Naive thymus-derived CD4-positive, alpha-beta T cell (primary cell): ENCODE measurements at regions not wholly inside any gene's neighbourhood (a gene's known extent, or its start where the extent isn't known, plus 50 kb on each side); places are given as distances from the start of the nearest gene placed in this dataset.

Source experiments
- ATAC-seq: fragments of 150-1000 bp; cut with Tn5 transposase; 2 replicates; pipeline ENCODE4 v1.10.0; 2021; ENCODE audit warnings: mild to moderate bottlenecking, moderate library complexity
- CTCF ChIA-PET: fragments of 350-600 bp; sonication (Branson Sonifier 250); formaldehyde crosslinking; loops from one replicate; lab custom pipeline; 2021; ENCODE audit warnings: antibody characterized with exemption; lab: Charles Lee
- POLR2A ChIA-PET: fragments of 350-600 bp; sonication (Branson Sonifier 250); formaldehyde crosslinking; loops from one replicate; lab custom pipeline; 2021; ENCODE audit warnings: antibody characterized with exemption, inconsistent platforms; lab: Charles Lee
- DNase-seq, 9 donors: peaks; one replicate each; pipeline versions ENCODE4 v3.0.0 to v3.0.0-alpha.2; 2020 to 2022; ENCODE audit warnings: mixed read lengths in 1 of 9
- H3K27ac ChIP-seq: one replicate; pipeline ENCODE4 v1.7.0; 2013; ENCODE audit warnings: mild to moderate bottlenecking, low read depth, low read length, moderate library complexity
- H3K27me3 ChIP-seq, 2 donors: one replicate each; pipeline ENCODE4 v1.7.0; 2013; ENCODE audit warnings: low read length in 2 of 2, mild to moderate bottlenecking in 2 of 2, moderate library complexity in 2 of 2; ENCODE audit not compliant: control insufficient read depth in 2 of 2, insufficient read depth in 2 of 2
- H3K36me3 ChIP-seq, 3 experiments: 1 replicate in 2 of 3; 2 replicates in 1 of 3; pipeline ENCODE4 v1.7.0; 2013; ENCODE audit warnings: low read length in 3 of 3, mild to moderate bottlenecking in 3 of 3, moderate library complexity in 1 of 3; ENCODE audit not compliant: insufficient read depth in 3 of 3, control insufficient read depth in 2 of 3
- H3K4me1 ChIP-seq, 2 donors: one replicate each; pipeline ENCODE4 v1.7.0; 2013; ENCODE audit warnings: low read length in 2 of 2, mild to moderate bottlenecking in 2 of 2, moderate library complexity in 1 of 2; ENCODE audit not compliant: control insufficient read depth in 2 of 2, insufficient read depth in 2 of 2
- H3K4me3 ChIP-seq: 2 replicates; pipeline ENCODE4 v1.7.0; 2013; ENCODE audit warnings: mild to moderate bottlenecking, low read length
- H3K9me3 ChIP-seq, 3 experiments: 1 replicate in 2 of 3; 2 replicates in 1 of 3; pipeline ENCODE4 v1.7.0; 2013; ENCODE audit warnings: low read length in 3 of 3; ENCODE audit not compliant: control insufficient read depth in 2 of 3
- H3K27ac Mint-ChIP-seq, 9 donors: one replicate each; pipeline ENCODE4 v1.8.0; 2020 to 2022; ENCODE audit warnings: mixed read lengths in 9 of 9, mild to moderate bottlenecking in 8 of 9, moderate library complexity in 5 of 9, inconsistent platforms in 2 of 9
- H3K27me3 Mint-ChIP-seq, 5 donors: one replicate each; pipeline ENCODE4 v1.8.0; 2021 to 2022; ENCODE audit warnings: mixed read lengths in 5 of 5, mild to moderate bottlenecking in 1 of 5
- H3K36me3 Mint-ChIP-seq, 5 donors: one replicate each; pipeline ENCODE4 v1.8.0; 2020 to 2022; ENCODE audit warnings: mixed read lengths in 5 of 5, mild to moderate bottlenecking in 3 of 5, inconsistent platforms in 1 of 5
- H3K4me1 Mint-ChIP-seq, 7 donors: one replicate each; pipeline ENCODE4 v1.8.0; 2020 to 2022; ENCODE audit warnings: mixed read lengths in 7 of 7, mild to moderate bottlenecking in 3 of 7, inconsistent platforms in 1 of 7
- H3K4me3 Mint-ChIP-seq, 10 donors: one replicate each; pipeline ENCODE4 v1.8.0; 2020 to 2022; ENCODE audit warnings: mild to moderate bottlenecking in 10 of 10, mixed read lengths in 10 of 10, moderate library complexity in 6 of 10, inconsistent platforms in 2 of 10
- H3K9me3 Mint-ChIP-seq, 11 donors: one replicate each; pipeline ENCODE4 v1.8.0; 2020 to 2022; ENCODE audit warnings: mixed read lengths in 11 of 11, mild to moderate bottlenecking in 4 of 11, inconsistent platforms in 1 of 11, moderate library complexity in 1 of 11
- intact Hi-C, 2 donors: fragments of 100-400 bp; cut with micrococcal nuclease; formaldehyde crosslinking; loops; one replicate each; pipeline ENCODE4 v1.15.1; 2023

DNA sequence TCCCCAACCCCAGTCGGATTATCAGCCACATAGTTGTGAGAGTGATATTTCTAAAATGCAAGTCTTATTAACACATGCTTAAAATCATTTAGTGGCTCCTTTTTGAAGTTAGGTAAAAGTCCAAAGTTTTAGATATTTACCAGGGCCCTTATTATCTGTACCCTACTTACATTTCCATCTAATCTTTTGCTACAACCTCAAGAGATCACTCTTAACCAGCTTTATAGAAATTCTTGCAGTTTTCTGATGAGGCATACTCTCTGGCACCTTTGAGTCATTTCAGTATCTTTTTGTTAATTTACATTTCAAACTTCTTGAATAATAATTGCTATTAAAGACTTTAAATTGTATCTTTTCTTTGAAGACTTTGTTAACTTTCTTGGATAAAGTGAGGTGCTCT lies 453.3 kb downstream of the RFPL4B start:
- Mint-ChIP-seq H3K27ac (no peak overlapping the region), H3K27me3 (no peaks in the 10 kb centered on the region), H3K9me3 (peaks cover 0 to 23% (median 2%) of the 10 kb centered on the region in 11 donors), H3K4me1 (no peaks in the 10 kb centered on the region), H3K4me3 (no peak overlapping the region), H3K36me3 (no peaks in the 10 kb centered on the region)
- no peak overlapping the region for H3K27ac ChIP-seq
- no peaks in the 10 kb centered on the region for H3K9me3 ChIP-seq
- ATAC-seq (no peak), DNase-seq (no peak)
- ChIA-PET POLR2A (no interaction called here), CTCF (no interaction called here)
- H3K36me3 ChIP-seq: no peaks in the 10 kb centered on the region
- intact Hi-C loops: no loop called here
- H3K4me3 ChIP-seq: no peak overlapping the region
- H3K4me1 ChIP-seq: no peaks in the 10 kb centered on the region
- no peaks in the 10 kb centered on the region for H3K27me3 ChIP-seq

DNA sequence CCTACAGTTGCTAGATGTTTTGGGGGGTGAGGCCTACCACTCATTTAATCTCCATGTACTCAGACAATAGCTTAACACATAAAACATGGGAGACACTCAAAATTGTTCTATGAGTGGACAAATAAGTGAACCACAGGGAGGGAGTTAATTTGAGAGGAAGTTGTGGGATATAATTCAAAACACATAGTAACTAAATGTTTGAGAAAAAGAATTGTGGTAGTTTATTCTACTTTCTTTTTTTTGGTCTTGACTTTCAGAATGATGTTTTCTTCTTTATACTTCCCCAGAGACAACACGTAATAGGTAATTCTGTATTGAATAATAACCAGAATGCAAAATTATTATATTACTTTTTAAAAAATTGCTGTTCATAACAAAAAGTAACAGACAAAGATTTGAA lies 453.8 kb downstream of the RFPL4B start:
- no peak for ATAC-seq
- no peaks in the 10 kb centered on the region for H3K36me3 ChIP-seq
- ChIA-PET CTCF (no interaction called here), POLR2A (no interaction called here)
- Mint-ChIP-seq H3K4me1 (no peaks in the 10 kb centered on the region), H3K36me3 (no peaks in the 10 kb centered on the region), H3K27ac (no peak overlapping the region), H3K27me3 (no peaks in the 10 kb centered on the region), H3K9me3 (peaks cover 0 to 21% (median 0%) of the 10 kb centered on the region in 11 donors), H3K4me3 (no peak overlapping the region)
- DNase-seq: no peak
- H3K4me3 ChIP-seq: no peak overlapping the region
- H3K27me3 ChIP-seq: no peaks in the 10 kb centered on the region
- H3K27ac ChIP-seq: no peak overlapping the region
- H3K9me3 ChIP-seq: no peaks in the 10 kb centered on the region
- no peaks in the 10 kb centered on the region for H3K4me1 ChIP-seq
- intact Hi-C loops: no loop called here

DNA sequence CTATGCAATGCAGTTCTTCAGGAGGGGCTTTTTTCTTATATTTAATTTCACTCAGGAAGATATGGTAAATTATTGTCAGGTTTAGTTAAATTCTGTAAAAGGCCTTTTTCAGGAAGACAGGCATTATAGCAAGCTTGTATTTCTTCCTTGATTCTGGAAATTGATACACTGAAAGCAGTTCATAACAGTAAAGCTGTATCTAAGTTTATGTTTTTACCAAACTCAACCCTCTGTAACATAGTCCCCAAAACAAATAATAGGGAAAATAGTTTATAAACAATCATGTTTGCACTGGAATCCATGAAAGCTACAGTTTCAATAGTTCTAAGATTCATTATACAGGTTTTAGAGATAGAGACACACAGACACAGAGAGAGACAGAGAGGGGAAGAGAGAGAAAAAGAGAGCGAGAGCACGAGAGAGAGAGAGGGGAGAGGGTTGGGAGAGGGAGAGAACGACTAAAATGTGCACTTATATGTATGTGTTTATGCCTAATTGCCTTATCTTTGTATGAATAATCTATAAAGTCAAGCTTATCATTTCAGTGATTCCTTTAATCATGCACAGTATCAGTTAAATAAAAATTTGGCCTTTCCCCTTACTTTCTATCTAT lies 454.4 kb downstream of the RFPL4B start:
- Mint-ChIP-seq H3K4me3 (no peak overlapping the region), H3K27ac (no peak overlapping the region), H3K4me1 (no peaks in the 10 kb centered on the region), H3K27me3 (no peaks in the 10 kb centered on the region), H3K36me3 (no peaks in the 10 kb centered on the region), H3K9me3 (peaks cover 0 to 16% (median 0%) of the 10 kb centered on the region in 11 donors)
- Histone ChIP-seq H3K9me3 (no peaks in the 10 kb centered on the region), H3K4me1 (no peaks in the 10 kb centered on the region), H3K27ac (no peak overlapping the region), H3K4me3 (no peak overlapping the region), H3K27me3 (no peaks in the 10 kb centered on the region), H3K36me3 (no peaks in the 10 kb centered on the region)
- no peak for ATAC-seq
- intact Hi-C loops: no loop called here
- no peak for DNase-seq
- ChIA-PET CTCF (no interaction called here), POLR2A (no interaction called here)

DNA sequence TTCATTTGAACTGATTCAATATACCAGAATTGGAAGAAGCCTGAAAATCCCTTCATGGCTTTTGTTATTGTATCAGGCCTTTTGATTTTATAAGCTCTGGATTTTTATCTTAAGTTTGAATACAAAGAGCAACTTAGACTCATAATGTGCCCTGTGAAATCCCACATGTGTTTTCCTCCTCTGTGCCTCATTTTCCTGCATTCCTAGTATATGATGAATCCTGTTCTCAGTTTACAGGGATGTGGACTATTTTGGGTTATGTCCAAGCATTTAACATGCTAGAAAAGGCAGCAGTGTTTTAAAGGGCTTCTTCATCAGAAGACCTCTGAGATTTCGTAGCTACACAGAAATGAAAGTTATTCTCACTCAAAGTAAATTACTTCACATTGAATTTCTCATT lies 455.0 kb downstream of the RFPL4B start:
- no peak overlapping the region for H3K27ac Mint-ChIP-seq
- H3K36me3 Mint-ChIP-seq: no peaks in the 10 kb centered on the region
- no peak overlapping the region for H3K4me3 Mint-ChIP-seq
- H3K36me3 ChIP-seq: no peaks in the 10 kb centered on the region
- ChIA-PET CTCF (no interaction called here), POLR2A (no interaction called here)
- ATAC-seq (no peak), DNase-seq (no peak)
- no peak overlapping the region for H3K27ac ChIP-seq
- no peaks in the 10 kb centered on the region for H3K27me3 ChIP-seq
- H3K27me3 Mint-ChIP-seq: no peaks in the 10 kb centered on the region
- H3K4me3 ChIP-seq: no peak overlapping the region
- peaks cover 0 to 10% (median 0%) of the 10 kb centered on the region in 11 donors for H3K9me3 Mint-ChIP-seq
- no peaks in the 10 kb centered on the region for H3K4me1 ChIP-seq
- H3K9me3 ChIP-seq: no peaks in the 10 kb centered on the region
- intact Hi-C loops: no loop called here
- H3K4me1 Mint-ChIP-seq: no peaks in the 10 kb centered on the region

DNA sequence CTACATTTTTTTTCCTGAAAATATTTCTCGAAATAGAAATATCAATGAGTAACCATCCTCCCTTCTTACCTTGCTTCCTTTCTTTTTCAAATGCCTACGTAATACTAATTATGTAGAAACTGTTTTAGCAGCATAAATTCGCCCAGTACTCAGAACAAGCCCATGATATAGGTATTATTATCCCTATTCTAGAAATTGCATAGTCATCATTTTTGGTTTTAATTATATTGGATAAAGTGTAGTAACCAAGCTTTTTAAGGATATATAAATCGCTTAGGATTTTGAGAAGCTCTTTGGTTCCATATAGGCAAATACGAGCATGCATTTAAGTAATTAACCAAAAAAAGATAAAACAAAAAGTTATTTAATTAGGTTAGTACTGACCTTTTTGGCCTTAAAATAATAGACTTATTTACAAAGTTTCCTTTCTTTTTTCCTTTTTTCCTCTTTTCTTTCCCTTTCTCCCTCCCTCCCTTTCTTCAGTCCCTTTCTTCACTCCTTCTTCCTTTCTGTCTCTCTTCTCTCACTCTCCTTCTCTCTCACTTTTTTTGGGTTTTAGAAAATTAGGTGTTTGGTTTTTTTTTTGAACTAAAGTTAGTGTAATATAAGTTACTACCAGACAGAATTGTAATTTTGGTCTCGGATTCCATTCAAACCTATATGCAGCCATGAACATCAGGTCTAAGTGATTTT lies 457.7 kb downstream of the RFPL4B start:
- Mint-ChIP-seq H3K9me3 (peaks cover 0 to 2% (median 0%) of the 10 kb centered on the region in 11 donors), H3K4me3 (no peak overlapping the region), H3K27ac (no peak overlapping the region), H3K27me3 (no peaks in the 10 kb centered on the region), H3K4me1 (no peaks in the 10 kb centered on the region), H3K36me3 (no peaks in the 10 kb centered on the region)
- Histone ChIP-seq H3K4me1 (no peaks in the 10 kb centered on the region), H3K27ac (no peak overlapping the region), H3K9me3 (no peaks in the 10 kb centered on the region), H3K4me3 (no peak overlapping the region), H3K27me3 (no peaks in the 10 kb centered on the region), H3K36me3 (no peaks in the 10 kb centered on the region)
- ChIA-PET POLR2A (no interaction called here), CTCF (no interaction called here)
- DNase-seq: no peak
- ATAC-seq: no peak
- intact Hi-C loops: no loop called here

DNA sequence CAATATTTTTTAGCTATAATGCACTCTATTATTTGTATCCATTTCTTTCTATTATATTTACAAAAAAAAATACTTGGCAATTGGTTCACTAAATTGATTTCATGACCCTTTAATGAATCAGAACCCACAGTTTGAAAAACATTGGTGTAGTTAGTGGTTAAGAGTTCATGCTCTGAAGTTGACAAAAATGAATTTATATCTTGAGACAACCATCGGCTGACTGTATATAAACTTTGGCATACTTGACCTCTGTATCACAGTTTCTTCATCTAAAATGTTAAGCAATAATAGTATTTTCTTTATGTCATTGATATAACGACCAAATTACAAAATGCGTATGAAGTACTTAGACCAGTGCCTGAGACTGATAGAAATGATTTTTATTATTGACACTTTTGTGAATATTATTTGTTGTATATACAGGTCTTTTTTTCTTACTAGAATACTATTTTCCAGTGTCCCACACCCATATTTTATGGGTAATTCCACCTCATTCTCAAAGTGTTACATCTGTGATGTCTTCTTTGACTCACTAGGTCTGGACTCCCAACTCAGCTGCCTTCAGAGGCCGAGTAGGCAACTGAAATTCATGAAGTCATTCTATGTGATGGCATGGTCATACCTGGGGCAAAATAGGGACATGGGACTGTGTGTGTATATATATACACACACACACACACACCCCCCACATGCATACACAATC lies 459.2 kb downstream of the RFPL4B start:
- Histone ChIP-seq H3K4me1 (no peaks in the 10 kb centered on the region), H3K9me3 (no peaks in the 10 kb centered on the region), H3K27me3 (no peaks in the 10 kb centered on the region), H3K27ac (no peak overlapping the region), H3K4me3 (no peak overlapping the region), H3K36me3 (no peaks in the 10 kb centered on the region)
- ChIA-PET CTCF (no interaction called here), POLR2A (no interaction called here)
- intact Hi-C loops: no loop called here
- Mint-ChIP-seq H3K27ac (no peak overlapping the region), H3K27me3 (no peaks in the 10 kb centered on the region), H3K9me3 (peaks cover 0 to 3% (median 0%) of the 10 kb centered on the region in 11 donors), H3K4me1 (no peaks in the 10 kb centered on the region), H3K4me3 (no peak overlapping the region), H3K36me3 (no peaks in the 10 kb centered on the region)
- ATAC-seq: no peak
- DNase-seq: no peak

- DNase-seq: no peak
- Mint-ChIP-seq H3K4me3 (no peak overlapping the region), H3K27me3 (no peaks in the 10 kb centered on the region), H3K36me3 (no peaks in the 10 kb centered on the region), H3K4me1 (no peaks in the 10 kb centered on the region), H3K27ac (no peak overlapping the region), H3K9me3 (peaks cover 0 to 8% (median 0%) of the 10 kb centered on the region in 11 donors)
- Histone ChIP-seq H3K9me3 (no peaks in the 10 kb centered on the region), H3K4me1 (no peaks in the 10 kb centered on the region), H3K27ac (no peak overlapping the region), H3K4me3 (no peak overlapping the region), H3K36me3 (no peaks in the 10 kb centered on the region), H3K27me3 (no peaks in the 10 kb centered on the region)
- intact Hi-C loops: no loop called here
- no peak for ATAC-seq
- ChIA-PET CTCF (no interaction called here), POLR2A (no interaction called here)
Measured at GRCh38 chr6:112821476-112821875, 474.3 kb downstream of the RFPL4B start.
